ENCODE measurements at regions not wholly inside any gene's neighbourhood (a gene's known extent, or its start where the extent isn't known, plus 50 kb on each side); places are given as distances from the start of the nearest gene placed in this dataset.
"Not testable (repeated sequence)": the region's sequence is repeated elsewhere in the genome, so short reads cannot be mapped to it uniquely, and the experiment has no call there.

DNA sequence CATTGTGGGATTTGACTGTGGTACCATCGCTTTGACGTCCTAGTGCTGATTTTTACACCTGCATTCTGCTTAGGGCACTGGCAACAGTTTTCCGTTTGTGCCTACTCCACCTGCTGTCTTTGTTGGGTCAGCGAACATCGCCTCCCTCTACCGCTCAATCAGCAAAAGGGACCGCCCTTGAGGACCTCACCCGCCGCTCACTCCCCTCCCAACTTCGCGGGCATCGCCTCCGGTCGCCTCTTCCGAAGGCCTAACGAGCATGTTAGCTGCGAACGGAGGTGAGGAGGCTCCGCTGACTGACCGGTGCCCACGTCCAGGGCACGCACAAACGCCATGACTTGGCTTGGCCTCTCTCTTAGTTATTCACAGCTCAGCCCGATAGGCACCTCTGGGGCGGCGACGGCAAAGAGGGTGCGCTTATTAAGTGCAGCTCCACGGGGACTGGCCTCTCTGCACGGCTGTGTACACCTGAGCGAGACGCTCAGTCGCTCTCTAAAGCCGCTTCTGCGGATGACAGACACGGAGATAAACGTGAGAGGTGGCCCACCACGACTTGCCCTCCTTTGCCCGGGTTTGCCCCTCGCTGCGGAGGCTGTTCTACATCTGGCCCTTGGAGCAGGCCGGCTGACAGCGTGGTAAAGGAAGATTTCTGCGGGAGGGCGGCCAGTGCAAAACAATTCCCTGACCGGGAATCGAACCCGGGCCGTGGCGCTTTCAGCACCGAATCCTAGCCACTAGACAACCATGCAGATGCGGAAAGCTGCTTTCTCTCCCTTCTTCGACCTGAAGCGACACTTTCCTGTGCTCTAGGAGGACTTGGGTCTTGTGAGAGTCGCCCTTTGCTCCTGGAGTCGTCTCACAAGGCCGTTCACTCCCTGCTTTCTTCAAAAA lies 179.5 kb downstream of the FAM72C start:
- TF ChIP-seq, protein P1, sequence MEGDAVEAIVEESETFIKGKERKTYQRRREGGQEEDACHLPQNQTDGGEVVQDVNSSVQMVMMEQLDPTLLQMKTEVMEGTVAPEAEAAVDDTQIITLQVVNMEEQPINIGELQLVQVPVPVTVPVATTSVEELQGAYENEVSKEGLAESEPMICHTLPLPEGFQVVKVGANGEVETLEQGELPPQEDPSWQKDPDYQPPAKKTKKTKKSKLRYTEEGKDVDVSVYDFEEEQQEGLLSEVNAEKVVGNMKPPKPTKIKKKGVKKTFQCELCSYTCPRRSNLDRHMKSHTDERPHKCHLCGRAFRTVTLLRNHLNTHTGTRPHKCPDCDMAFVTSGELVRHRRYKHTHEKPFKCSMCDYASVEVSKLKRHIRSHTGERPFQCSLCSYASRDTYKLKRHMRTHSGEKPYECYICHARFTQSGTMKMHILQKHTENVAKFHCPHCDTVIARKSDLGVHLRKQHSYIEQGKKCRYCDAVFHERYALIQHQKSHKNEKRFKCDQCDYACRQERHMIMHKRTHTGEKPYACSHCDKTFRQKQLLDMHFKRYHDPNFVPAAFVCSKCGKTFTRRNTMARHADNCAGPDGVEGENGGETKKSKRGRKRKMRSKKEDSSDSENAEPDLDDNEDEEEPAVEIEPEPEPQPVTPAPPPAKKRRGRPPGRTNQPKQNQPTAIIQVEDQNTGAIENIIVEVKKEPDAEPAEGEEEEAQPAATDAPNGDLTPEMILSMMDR (IDR thresholded peaks at IDR 0.05) = not testable (repeated sequence)
- not testable (repeated sequence) for TF ChIP-seq EP300 (IDR thresholded peaks at IDR 0.05; ENCODE audit: low read depth); POLR2AphosphoS5 (IDR thresholded peaks at IDR 0.05)

All from transverse colon (tissue), 4 donors.